Stimulated activated CD4-positive, alpha-beta T cell treated with anti-CD3 and anti-CD28 coated beads, Interleukin-1b, Interleukin-23, amount 100 ng/mL, for 24 hours (primary cell): ENCODE measurements at regions not wholly inside any gene's neighbourhood (a gene's known extent, or its start where the extent isn't known, plus 50 kb on each side); places are given as distances from the start of the nearest gene placed in this dataset.
"Not testable (repeated sequence)": the region's sequence is repeated elsewhere in the genome, so short reads cannot be mapped to it uniquely, and the experiment has no call there.

Experiments
- DNase-seq, 4 experiments: peaks; one replicate each; pipeline ENCODE4 v3.0.0-alpha.2; 2020; ENCODE audit warnings: low read depth in 4 of 4, low spot score in 1 of 4

DNA sequence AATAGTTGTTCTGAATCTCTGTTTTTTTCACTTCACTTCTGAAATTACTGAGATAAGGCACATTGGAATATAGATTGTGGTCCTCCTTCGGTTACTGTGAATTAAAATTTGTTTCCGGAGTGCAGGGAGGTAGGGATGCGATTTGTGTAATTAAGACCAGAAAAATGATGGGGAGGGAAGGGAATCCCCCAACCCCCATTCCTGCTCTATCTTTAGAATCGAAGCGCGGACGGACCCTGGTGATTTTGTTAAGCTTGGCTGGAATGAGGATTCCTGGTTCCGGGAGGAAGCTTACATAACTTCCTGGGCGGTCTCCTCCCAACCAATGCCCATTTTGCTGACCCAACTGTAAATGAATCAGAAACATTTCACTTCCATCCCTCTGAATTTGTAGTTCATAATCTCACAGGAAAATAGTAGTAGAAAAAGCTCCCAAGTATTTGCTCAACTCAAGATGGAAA, 220.1 kb upstream of the MSX2 start:
- no peak for DNase-seq

DNA sequence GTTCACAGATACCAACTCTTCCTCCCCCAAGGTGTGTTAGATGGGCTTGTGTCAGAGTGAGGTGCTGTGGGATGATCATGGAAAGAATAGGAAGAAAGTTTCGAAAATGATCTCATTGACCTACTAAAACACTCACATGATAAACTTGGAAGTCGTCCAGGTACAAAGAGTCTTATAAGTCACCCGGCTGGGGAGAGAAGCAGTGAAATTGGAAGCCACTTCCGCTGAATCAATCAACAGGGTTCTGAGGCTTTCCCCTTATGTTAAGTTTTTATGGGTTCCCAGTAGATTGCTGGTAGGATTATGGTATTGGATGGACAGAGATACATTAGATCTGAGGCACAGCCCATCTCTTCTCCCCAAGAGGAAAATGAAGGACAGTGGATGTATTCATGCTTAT, 218.8 kb upstream of the MSX2 start:
- no peak for DNase-seq

DNA sequence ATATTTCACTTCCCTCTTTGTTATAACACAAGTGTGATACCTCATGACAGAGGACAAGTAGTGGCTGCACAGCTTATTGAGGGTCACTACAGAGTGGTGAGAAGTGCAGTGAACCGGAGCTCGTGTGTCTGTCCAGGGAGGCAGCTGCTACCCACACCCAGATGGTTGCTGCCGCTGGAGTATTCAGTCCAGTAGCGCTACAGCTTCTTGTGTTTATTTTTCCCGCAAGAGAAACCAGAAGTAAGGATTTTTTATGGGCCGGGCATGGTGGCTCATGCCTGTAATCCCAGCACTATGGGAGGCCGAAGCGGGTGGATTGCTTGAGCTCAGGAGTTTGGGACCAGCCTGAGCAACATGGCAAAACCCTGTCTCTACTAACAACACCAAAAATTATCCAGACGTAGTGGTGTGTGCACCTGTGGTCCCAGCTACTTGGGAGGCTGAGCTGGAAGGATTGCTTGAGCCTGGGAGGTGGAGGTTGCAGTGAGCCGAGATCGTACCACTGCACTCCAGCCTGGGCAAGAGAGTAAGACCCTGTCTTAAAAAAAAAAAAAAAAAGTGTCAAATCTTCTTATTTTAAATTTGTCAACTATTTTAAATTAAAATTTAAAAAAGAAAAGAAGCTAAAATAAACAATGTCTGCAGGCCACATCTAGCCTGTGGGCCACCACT, 213.5 kb upstream of the MSX2 start:
- not testable (repeated sequence) for DNase-seq

DNA sequence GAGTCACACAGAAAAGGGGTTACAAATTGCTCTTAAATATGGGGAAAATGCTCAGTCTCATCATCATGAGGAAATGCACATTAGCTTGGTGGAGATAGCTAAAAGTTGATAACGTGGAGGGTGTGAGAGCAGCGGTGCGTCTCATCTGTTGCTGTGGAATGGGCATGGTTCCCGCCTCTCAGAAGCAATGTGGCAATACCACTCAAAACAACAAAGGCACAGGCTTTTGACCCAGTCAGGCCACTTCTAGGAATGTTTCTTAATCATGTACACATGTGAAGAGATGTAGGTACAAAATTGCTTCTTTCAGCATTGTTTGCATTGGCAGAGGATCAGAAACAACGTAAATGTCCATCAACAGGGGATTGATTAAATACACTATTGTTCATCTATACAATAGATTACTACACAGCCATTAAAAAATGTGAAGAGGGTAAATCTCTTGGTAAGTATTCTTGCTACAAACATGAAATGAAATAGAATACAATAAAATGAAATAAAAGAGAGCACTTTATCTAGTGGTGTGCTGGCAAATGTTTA, 212.6 kb upstream of the MSX2 start:
- no peak for DNase-seq

DNA sequence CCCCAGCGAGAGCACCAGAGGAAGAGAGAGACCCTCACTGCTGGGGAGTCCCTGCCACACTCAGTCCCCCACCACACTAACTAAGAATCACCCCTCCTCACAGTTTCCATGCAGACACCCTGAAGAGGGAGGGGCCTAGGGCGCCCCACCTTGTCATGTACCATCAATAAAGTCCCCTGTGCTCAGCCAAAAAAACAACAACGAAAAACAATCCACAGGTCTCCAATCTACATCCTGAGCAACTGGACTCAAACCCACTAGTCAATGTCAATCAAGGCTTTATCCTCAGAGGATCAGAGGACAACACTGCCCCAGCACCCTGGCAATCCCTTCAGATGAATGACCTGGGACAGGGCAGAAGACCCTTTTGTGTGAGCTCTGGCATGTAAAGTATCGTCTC, 210.1 kb upstream of the MSX2 start:
- no peak for DNase-seq

DNA sequence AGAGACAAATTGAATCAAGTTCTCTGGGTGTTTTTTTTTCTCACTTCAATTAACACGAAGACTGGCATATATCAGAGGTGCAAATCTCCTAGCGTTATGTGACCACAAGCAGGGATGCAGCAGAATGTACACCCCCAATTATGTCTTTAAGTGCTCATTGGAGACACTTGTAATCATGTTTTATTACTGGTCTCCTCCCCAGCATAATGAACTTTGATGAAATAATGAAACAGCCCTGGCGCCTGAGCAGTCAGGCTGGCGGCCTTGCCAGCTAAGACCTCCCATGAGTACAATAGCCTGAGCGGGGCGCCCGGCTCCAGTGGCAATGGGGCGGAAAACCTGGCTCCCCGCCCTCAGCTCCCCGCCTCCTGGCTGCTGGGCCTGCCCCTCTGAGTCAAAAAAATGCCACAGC, 209.4 kb upstream of the MSX2 start:
- no peak for DNase-seq

DNA sequence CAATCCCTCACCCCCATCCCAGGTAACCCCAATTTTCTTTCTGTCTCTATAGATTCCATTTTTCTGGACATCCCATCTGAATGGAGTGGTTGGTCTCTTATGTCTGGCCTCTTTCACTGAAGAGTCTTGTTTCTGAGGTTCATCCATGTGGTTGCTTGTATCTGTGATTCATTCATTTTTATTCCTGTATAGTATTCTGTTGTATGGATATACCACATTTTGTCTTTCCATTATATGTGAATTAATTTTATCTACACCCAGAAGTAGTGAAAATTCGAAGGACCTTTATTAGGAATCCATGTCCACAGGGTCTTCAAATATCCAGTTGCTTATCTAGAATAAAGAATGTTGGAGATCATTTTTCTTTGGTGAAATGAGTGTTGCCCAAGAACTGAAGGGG, 207.6 kb upstream of the MSX2 start:
- no peak for DNase-seq

DNA sequence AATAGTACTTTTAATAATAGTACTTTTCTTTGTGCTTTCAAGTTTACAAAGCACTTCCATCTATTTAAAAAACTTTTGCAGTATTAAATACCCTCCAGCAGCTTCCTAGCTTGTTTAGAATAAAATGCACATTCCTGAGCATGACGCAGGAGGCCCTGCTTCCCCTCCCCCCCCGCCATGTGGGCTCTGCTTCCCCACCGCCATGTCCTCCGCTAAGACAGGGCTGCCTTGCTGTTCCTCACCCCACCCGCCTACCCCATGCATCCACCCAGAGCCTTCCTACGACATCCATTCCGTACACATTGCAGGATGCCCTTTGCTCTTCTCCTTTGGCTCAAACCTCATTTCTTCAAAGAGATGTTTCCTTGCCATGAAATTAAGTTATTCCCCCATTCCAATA, 205.9 kb upstream of the MSX2 start:
- DNase-seq, result no peak

DNA sequence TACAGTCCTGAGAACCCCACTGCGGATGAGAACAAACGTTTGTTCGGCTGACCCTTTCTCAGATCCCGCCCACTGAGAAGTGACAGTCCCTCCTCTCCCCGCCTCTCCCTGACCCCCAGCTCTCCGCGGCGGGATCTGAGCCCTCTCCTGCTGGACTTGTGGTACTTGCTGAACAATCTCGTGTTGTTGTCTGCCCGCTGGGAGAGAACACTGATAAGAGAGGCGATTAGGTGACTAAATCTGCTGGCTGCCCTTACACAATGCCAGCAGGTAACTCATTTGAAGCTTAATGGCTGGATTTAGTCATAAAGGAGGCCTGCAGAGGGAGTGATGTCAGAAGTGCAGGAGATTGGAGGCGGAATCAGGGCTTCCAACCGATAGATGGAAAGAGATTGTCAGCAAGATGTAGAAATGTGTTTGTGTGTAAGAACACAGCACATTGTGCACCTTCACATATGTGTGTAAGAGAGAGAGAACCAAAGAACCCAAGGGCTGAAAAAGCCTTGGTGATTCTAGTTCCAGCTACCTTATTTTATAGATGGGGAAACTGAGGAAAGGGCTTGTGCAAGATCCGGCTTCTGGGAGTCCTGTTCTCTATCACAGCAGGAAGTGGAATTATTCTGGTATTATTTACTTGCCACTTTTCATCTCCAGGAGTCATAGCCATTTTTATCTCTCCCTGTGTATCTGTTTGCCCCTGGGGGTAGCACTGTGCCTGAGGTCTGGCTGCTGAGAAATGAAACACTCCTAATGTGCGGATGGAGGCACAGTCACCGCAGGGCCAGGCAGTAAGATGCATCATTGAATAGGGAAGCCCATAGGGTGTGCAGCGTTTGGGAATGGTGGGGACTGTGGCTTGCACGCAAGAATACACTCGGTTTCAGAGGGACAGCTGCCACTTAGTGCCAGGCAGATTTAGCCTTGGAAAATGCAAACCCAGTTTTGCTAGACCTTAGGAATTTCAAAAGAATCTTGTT, 203.7 kb upstream of the MSX2 start:
- no peak for DNase-seq

DNA sequence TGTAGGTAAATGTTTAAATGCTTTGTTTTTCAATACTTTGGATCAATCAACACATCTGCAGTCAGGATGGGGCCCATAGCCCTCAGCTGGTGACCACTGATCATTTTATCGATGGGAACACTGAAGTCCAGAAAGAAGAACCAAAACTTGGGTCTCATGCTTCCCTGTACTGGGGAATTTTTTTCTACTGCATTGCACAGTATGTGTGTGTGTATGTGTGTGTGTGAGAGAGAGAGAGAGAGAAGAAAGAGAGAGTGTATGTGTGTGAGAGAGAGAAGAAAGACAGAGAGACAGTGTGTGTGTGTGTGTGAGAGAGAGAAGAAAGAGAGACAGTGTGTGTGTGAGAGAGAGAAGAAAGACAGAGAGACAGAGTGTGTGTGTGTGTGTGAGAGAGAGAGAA, 202.9 kb upstream of the MSX2 start:
- DNase-seq, result no peak

DNA sequence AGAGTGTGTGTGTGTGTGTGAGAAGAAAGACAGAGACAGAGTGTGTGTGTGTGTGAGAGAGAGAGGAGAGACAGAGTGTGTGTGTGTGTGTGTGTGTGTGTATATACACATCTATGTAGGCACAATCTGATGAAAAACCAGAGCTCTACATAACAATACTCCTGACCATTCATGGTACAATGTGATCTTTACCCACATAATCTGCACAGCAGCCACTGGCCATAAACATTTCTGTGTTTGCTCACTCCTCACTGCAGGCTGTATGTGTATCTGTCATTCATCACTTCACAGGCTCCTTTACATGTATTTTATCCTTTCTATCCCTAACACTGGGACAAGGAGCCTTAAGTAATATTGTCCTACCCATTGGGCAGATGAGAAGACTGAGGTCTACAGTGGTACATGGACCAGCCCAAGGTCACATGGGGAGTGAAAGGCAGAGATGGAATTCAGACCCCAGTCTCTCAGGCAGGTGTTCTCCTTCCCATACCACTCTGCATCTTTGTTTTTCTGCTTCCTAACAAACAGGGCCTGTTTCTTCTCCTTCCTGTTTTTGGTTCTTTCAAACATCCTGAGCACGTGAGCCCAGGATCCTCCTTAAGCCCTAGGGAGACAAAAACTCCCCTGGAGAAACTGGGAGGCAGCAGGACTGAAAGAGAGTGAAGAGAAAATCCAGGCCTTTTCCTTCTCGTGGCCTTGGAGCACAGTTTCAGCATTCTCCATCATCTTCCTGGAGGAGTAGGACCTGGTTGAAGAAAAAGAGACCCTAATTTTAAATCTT, 201.7 kb upstream of the MSX2 start:
- no peak for DNase-seq

DNA sequence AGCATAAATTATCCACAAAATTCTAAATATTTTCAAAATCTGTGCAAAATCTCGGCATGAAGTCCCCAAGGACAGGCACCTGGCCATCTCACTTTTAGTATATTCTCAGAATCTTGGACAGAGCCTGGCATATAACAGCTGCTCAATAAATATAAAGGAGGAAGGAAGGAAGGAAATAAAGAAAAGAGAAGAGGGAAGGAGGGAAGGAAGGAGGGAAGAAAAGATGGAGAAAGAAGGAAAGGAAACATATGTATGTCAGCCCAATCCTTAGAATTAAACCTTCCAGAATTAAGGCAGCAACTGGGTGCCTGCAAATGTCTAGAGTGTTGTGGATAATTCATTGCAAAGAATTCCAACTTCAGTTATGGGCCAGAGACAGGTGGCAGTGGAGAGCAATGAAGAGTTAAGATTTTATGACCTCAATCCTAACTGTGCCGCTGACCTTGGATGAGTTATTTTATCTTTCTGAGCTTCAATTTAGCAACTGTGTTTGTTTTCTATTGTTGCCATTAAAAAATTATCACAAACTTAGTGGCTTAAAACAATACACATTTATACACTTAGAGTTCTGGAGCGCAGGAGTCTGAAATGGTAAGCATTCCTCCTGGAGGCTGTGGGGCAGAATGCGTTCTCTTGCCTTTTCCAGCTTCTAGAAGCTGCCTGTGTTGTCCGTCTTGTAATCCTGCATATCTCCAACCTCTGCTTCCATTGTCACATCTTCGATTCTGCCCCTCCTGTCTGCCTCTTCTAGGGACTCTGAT, 200.9 kb upstream of the MSX2 start:
- no peak for DNase-seq

DNA sequence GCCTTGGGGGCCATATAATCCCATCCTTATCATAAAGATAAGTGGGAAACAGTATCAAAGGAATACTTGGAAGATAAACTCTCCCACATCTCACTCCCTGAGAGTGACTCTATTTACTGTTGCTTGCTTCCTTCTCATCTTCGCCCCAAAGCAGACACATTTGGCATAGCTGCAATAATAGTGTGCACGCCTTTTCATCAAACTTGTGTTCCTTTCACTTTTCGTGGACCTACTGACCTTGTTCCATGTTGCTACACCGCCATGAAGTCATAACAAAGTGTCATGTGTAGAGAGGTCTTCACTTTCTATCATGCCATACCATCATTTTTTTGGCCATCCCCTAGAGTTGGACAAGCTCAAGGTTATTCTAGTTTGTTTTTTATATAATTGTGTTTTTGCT, 200.0 kb upstream of the MSX2 start:
- DNase-seq, result no peak

DNA sequence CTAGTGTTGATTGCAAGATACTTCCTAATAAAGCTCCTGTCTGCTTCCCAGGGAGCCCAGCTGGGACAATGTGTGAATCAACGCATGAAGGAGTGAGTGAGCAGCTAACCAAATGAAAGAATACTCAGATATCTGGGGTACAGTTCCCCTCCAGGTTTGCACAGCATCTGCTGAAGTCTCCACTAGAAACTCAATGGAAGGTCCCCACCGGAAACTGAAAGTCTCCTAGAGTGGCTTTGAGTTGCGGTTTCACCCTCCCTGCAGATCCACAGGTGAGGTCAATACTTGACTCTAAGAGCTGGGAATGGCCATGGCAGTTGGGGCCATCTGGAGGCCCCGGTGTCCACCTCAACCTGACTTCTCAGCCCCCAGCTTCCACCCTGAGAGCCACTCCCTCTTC, 198.2 kb upstream of the MSX2 start:
- no peak for DNase-seq

DNA sequence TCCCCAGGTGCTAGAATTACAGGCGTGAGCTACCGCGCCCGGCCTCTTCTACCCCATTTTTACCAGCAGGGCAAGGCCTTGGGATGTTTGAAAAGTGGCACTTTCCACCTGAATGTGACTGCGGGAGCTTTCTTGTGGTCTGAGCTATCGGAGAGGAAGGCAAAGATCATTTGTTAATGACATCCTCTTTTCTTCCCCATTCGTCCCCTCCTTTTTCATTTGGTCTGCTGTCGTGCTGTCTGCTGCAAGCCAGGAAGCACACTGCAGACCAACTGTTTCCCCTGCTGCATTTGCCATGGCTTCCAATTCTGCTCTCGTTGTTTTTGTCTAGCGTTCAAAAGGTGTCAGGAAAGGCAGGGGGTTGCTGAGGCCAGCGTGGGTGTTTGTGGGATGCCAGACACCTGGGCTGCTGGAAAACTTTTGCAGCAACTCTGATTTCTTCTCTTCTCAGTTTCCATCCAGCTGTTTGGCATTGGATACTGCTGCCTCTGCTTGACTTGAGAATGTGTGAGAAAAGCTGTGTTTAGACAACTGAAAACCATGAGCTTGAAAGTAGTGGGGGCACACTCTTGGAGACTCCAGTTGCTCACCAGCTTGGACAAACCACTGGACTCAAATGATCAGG, 196.4 kb upstream of the MSX2 start:
- no peak for DNase-seq

DNA sequence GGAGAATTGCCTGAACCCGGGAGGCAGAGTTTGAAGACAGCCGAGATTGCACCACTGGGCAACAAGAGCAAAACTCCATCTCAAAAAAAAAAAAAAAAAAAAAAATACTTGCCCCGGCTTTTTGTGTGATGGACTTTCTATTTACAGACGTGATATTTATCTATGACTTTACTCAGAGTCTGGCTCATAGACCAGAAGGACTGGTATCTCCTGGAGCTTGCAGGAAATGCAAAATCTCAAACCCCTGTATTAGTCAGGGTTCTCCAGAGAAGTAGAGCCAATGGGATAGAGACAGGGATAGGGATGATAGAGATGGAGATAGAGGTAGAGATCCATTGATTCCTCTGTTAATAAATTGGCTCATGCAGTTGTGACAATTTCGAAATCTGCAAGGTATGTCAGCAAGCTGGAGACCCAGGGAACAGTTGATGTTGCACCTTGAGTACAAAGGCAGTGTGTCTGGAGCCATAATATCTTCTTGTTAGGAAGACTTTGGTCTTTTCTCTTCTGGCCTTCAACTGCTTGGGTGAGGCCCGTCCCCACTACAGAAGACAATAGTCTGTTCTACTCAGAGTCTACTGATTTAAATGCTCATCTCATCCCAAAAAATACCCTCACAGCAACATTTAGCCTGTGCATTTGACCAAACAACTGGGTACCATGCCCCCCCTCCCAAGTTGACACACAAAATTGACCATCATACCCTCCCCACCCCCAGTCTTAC, 195.4 kb upstream of the MSX2 start:
- no peak for DNase-seq

DNA sequence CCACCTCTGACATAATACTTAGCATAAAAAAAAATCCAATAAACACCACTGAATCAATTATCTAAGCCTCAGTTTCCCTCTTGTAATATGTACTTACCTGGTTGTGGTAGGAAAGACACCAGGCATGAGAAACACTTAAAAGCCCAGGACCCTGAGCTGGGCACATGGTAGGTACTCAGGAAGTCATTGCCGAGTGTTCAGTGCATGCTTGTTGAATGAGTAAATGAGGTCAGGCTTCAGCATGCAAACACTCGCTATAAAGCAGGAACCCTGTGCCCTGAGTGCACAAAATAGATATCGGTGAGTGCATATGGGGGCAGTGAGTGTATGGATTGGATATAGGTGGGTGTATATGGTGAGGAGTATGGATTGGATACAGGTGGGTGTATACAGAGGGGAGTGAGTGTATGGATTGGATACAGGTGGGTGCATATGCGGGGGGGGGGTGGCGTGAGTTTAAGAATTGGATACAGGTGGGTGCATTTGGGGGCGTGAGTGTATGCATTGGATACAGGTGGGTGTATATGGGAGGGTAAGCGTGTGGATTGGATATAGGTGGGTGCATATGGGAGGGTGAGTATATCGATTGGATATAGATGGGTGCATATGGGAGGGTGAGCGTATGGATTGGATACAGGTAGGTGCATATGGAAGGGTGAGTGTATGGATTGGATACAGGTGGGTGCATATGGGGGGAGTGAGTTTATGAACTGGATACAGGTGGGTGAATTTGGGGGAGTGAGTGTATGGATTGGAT, 194.3 kb upstream of the MSX2 start:
- DNase-seq, result no peak

DNA sequence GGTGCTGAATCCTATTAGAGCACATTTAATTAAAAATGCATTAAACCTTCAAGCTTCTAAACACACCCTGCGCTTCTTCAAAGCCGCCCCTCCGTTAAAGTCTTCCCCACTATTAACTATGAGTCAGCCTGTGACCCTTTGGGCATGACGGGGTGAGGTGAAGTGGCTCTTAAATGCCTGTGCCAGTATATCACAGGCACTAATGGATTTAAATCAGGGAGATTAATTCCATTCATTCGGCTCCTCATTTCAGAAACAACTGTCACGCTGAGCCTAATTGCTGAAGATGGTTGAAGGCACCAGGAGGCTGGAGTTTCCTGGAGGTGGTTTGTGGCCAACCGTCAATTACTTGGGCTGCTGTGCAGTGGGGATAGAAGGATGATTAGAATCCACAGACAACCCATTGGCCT, 192.6 kb upstream of the MSX2 start:
- DNase-seq, result no peak
